HCT116 (cell line): ENCODE measurements at regions not wholly inside any gene's neighbourhood (a gene's known extent, or its start where the extent isn't known, plus 50 kb on each side); places are given as distances from the start of the nearest gene placed in this dataset.

Source experiments
- ATF3 ChIP-seq: IDR thresholded peaks from 2 replicates; pipeline ENCODE4 v1.6.1; 2012
- CTCF ChIP-seq, 3 experiments: fragments of 200-600 bp in 1 of 3; sonication (generic) in 1 of 3; IDR thresholded peaks in 2 of 3; conservative IDR thresholded peaks in 1 of 3; 2 replicates each; pipeline ENCODE4 v1.5.1; 2012 to 2017; ENCODE audit warnings: low read depth in 2 of 3, low read length in 2 of 3, antibody characterized with exemption in 1 of 3, borderline replicate concordance in 1 of 3, control low read depth in 1 of 3, mild to moderate bottlenecking in 1 of 3, mixed read lengths in 1 of 3, mixed run types in 1 of 3, moderate library complexity in 1 of 3; ENCODE audit not compliant: insufficient read depth in 1 of 3
- EZH2 ChIP-seq: fragments of 200-600 bp; sonication (generic); IDR thresholded peaks from 2 replicates; pipeline ENCODE4 v1.6.1; 2017; ENCODE audit warnings: antibody characterized with exemption, mixed run types
- POLR2A ChIP-seq: IDR thresholded peaks from 2 replicates; pipeline ENCODE4 v1.7.0; 2011; ENCODE audit warnings: borderline replicate concordance; ENCODE audit not compliant: insufficient read depth, insufficient read length; ENCODE audit errors: extremely low read depth
- SRF ChIP-seq: IDR thresholded peaks from 2 replicates; pipeline ENCODE4 v1.6.1; 2012; ENCODE audit warnings: low read depth
- ZNF274 ChIP-seq: fragments of 200-500 bp; sonication (Bioruptor generic); IDR thresholded peaks from 2 replicates; pipeline ENCODE4 v1.6.1; 2014; ENCODE audit warnings: mild to moderate bottlenecking, low read depth, low read length, inconsistent platforms

GRCh38 chr10:42941790-42942189, 135.1 kb upstream of the RET start:
- TF ChIP-seq CTCF (IDR thresholded peaks at IDR 0.05 in 2 of 3, conservative IDR thresholded peaks at IDR 0.05 in 1 of 3; ENCODE audit: borderline replicate concordance in 1 of 3, insufficient read depth in 1 of 3, low read depth in 2 of 3, low read length in 2 of 3) (no peak), SRF (no peak), POLR2A (no peak), ATF3 (no peak), ZNF274 (no peak), EZH2 (no peak)
